Hematopoietic multipotent progenitor cell treated with erythropoietin and hydrocortisone succinate and interleukin-3 and kit ligand, for 6 days (in vitro differentiated cells): ENCODE measurements at regions not wholly inside any gene's neighbourhood (a gene's known extent, or its start where the extent isn't known, plus 50 kb on each side); places are given as distances from the start of the nearest gene placed in this dataset.
"Not testable (repeated sequence)": the region's sequence is repeated elsewhere in the genome, so short reads cannot be mapped to it uniquely, and the experiment has no call there.

Experiments used
- DNase-seq: peaks from one replicate; pipeline ENCODE4 v3.0.0-alpha.2; 2015

DNA sequence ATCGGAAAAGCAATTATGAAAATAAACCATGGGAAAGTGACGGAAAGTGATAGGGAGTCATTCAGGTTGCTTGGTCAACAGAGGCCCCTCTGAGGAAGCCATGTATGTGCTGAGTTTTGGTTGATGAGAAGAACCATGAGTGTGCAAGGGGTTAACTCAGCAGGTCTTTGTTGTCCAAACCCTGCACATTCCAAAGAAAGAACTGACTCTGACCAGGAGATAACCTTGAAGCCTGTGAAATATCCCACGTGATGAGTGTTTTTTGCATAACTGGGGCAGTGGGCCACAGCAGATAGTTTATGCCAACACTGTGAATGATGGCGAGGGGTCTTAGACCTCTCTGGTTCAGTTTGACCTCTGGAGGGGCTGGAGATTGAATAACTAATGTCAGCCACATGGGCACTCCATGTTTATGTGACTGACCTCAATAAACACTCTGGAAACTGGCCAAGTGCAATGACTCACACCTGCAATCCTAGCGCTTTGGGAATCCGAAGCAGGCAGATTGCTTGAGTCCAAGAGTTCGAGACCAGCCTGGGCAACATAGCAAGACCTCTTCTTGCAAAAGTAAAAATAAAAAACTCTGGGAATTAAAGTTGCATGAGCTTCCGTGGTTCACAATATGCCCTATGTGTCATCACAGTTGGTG lies 154.0 kb upstream of the FOXK1 start:
- no peak for DNase-seq

DNA sequence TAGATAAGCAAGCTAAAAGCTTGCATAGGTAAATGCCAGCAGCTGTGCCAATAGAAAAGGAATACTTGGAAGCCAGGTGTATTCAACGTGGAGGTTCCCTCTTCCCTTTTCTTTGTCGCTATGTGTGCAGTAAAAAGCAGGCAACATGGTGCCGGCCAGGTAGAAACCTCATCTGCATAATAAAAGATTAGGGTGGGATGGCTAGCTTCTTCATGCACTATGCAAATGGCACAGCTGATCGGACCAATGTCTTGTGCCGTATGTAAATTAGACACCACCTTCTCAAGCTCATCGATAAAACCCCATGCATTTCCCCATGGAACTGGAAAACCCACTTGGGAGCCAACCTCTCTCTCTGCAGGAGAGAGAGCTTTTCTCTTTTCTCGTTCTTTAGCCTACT lies 150.9 kb upstream of the FOXK1 start:
- no peak for DNase-seq

DNA sequence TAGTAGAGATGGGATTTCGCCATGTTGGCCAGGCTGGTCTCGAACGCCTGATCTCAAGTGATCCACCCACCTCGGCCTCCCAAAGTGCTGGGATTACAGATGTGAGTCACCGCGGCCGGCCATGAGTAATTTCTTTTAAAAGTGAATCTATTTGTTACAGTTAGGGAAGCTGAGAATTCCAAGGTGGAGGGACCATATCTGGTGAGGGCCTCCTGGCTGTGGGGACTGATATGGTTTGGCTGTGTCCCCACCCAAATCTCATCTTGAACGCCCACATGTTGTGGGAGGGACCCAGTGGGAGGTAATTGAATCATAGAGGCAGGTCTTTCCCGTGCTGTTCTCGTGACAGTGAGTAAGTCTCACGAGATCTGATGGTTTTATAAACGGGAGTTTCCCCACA lies 148.8 kb upstream of the FOXK1 start:
- peak; percentile 6 for DNase-seq

DNA sequence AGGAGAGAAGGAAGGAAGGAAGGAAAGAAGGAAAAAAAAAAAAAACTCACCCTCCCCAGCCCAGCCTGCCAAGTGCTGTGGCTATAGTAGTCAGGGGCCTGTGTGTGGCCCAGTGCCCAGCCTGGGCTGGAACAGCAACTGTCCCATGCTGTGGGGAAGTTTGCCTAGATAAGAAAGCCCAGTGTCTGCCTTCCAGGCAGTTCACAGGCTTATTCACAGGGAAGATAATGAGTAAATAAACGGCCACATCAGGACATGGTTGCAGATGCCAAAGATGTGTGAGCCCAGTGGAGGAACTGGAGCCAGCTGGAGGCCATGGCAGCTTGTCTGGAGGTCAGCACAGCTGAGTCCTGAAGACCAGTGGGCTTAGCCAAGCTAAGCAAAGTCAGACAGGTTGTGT lies 132.4 kb upstream of the FOXK1 start:
- peak; percentile 91 for DNase-seq

DNA sequence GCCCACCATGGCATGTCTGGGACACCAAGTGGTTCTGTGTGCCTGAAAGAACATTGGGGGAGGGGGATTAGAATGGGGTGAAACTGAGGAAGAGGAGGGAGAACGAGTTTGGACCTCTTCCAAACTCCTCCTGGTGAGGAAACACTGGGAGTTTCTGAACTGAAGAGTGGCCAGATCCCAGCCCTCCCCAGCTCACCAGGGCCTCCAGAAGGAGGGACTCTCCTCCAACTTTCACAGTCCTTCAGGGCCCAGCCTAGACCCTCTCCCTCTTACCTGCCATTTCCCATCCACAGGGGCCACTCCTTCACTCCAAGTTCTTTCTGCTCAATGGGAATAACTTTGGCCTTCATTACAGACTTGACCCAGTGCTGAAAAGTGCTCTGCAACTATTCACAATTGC lies 132.0 kb upstream of the FOXK1 start:
- no peak for DNase-seq

DNA sequence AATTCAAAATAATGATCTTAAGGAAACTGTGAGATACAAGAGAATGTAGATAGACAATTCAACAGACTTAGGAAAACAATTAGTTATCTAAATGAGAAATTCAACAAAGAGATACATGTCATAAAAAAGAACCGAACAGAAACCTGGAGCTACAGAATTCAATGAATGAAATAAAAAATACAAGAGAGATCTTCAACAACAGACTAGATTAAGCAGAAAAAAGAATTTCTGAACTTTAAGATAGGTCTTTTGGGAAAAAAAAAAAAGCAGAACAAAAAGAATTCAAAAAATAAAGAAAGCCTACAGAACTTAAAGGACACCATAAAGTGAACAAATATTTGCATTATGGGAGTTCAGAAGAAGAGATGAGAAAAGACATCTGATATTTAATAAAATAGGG lies 129.1 kb upstream of the FOXK1 start:
- DNase-seq, result no peak

DNA sequence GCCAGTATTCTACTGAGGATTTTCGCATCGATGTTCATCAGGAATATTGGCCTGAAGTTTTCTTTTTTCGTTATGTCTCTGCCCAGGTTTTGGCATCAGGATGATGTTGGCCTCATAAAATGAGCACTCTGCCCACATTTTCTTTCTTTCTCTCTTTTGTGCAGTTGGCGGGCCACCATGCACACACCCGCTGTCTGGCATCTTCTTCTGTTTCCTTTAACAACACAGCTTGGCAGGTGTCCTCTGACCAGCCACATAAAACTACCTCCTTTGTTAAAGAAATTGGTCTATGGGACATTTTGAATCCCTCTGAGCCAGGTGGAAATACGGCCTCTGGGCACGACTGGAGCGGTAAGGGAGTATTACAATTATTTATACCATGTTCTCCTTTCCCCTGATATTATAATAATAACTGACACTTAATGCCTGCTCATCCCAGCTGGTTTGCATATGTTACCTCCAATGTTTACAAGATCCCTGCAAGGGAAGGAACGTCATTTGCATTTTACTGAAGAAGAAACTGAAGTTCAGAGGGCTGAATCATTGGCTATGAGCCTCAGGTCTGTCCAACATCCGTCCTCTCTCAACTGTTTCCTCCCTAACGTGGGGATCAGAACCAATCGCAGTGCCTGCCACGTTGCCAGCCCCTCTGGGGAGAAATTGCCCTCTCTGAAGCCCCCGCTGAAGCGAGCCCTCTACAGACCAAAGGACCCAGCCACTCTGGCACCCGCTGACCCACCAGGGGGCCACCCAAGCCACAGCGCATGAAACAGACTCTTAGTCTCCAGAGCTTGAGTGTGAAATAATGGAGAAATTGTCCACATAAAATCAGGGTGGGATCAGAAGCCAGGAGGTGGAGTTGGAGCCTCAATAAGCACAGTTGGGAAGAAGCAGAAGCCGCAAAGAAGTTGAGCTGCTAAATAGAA lies 125.0 kb upstream of the FOXK1 start:
- no peak for DNase-seq

DNA sequence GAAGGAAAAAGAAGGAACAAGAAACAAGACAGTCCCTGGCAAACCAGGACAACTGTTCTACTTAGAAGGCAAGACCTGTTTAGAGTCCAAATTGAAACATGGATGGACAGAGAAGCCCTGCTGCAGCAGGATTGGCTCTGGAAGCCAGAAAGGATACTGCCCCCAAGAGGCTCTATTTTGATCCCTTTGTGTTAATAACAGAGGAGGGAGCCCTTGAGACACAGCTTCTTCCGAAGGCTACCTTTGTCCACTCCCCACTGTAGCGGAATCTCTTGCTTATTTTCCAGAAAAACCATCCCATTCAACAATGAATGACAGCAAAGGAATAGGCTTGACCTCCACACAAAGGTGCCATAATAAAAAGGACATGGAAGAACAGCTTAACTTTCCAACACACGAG lies 120.3 kb upstream of the FOXK1 start:
- peak; percentile 23 for DNase-seq

DNA sequence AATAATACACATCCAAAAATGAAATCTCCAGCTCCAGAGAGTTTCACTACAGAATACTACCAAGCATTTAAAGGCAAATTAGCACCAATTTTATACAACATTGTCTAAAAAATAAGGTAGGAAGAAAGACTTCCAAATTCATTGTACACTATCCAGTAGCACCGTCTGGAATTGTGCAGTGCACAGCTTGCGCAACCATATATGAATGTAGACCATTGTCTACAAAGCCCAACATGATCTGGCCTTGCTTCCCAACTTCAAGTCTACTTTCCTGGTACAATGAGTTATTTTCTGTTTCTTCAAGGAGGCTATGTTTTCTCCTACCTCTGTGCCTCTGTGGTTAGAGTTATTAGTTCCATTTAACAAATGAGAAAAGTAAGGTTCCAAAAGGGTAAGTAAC lies 115.4 kb upstream of the FOXK1 start:
- no peak for DNase-seq

DNA sequence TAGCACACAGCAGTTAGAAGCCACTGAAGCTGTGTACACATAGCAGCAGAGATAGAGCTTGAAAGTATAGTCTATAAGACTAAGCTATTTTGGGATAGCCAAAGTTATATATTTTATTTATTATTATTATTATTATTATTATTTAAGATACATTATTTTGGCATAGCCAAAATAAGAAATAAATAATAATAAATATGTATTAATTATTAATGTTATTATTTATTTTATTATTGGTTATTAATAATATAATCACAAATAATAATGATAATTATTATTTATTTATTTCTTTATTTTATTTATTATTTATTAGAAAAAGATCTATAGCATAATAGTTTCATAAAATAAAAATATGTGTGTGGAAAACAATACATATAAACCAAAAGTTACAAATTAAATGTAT lies 107.2 kb upstream of the FOXK1 start:
- no peak for DNase-seq

DNA sequence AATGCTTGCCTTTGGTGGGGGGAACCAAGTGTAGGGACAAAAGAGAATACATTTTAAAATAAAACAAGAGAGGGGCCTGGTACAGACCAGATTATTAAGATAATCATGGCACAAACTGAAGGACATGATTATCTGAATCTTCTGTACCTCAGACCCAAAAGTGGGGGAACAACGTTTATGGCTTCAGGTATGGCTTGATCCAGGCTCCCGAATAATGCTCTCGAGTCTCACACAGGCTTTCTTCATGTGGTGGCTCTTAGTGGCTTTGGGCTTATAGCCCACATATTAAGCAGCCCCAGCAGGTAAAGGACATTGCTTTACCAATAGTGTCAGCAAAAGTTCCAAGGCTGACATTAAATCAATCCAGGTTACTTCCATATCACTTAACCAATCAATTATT lies 106.8 kb upstream of the FOXK1 start:
- DNase-seq, result no peak

DNA sequence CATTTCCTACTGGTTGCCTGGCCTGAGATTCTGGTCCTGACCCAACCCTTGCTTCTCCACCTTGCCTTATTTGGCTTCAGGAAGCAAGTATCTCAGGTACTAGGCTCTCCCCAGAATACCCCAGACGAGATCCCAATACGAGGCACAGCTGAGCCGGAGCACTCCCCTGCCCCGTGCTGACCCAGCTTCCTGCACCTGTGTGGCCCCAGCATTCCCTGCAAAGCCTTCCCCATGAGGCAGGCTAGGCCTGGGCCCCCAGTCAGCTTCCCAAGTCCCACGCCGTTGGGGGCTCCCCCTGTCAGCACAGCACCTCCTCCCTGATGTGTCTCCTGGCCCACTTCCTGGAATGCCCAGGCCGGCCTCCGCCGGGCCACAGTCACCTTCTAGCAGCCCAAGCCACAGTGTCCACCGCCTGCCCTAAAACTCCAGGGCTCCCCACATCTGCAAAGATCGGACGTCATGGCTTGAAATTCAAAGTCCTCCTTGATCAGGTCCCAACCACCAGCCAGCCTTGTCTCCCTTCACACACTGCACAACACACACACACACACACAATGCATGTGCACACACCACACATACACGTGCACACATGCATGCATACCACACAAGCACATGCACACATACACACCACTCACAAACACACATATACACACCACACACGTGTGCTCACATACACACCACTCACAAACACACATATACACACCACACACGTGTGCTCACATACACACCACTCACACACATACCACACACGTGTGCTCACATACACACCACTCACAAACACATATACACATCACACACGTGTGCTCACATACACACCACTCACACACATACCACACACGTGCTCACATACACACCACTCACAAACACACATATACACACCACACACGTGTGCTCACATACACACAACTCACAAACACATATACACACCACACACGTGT lies 78.9 kb upstream of the FOXK1 start:
- no peak for DNase-seq

DNA sequence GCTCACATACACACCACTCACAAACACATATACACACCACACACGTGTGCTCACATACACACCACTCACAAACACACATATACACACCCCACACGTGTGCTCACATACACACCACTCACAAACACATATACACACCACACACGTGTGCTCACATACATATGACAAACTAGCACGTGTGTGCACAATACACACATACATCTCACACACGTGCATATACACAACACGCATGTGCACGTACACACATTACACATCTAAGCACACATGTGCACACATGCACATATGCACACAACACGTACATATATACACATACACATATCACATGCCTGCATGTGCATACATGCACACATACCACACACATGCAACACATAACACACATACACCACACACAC lies 78.3 kb upstream of the FOXK1 start:
- no peak for DNase-seq

DNA sequence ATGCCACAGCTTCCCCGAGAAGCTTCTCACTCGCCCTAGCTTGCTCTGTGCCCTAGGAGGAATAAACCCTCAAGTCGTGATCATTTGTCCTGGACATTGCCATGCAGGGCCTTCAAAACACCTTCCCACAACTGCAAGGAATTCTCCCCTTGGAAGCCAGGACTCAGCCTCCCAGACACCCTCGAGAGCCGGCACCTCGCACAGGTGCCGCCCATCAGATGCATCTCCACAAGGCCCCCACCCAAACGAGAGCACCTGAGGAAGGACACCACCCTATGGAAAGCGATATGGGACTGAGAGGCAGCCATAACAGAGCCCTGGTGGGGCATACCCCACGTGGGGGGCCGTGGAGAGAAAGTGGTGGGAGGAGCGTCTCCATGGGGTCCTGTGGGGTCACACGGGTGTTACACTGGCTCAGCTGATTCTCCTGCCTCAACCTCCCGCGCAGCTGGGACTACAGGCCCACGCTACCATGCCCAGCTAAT lies 77.6 kb upstream of the FOXK1 start:
- DNase-seq, result no peak

DNA sequence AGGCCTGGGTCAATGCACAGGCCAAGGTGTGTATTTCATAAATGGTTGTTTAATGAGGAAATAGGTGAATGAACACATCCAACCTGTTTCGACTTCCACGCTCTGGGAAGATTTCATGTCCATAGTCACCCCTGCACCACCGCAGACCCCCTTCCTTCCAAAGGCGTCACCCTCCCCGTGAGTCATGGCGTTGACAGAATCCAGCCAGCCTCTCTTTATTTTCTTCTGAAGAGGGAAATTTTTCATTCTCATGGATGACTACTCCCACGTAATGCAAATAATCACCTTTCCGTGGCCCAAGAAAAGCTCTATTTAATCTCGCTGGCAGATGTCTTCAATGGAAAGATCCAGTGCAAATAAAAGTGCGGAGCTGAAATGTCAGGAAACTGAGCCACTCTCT lies 75.3 kb upstream of the FOXK1 start:
- DNase-seq, result no peak

DNA sequence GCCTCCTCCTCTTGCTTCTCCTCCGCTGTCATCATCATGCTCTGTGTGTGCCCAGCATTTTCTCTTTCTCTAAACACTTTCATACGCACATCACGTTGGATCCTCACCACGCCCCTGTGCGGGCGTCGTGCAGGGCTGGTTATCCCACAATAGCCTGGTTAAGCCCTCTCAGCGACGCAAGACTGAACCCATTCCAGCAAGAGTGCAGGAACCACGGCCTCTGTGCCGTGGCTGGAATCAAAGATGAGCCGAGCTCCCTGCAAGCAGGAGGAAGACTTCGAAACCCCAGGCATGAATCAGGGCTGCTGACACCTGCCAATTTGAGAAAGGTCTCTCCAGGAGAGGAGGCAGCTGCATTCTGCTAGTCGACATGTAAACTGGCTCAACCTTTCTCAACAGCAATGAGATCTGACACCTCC lies 74.8 kb upstream of the FOXK1 start:
- DNase-seq, result no peak

DNA sequence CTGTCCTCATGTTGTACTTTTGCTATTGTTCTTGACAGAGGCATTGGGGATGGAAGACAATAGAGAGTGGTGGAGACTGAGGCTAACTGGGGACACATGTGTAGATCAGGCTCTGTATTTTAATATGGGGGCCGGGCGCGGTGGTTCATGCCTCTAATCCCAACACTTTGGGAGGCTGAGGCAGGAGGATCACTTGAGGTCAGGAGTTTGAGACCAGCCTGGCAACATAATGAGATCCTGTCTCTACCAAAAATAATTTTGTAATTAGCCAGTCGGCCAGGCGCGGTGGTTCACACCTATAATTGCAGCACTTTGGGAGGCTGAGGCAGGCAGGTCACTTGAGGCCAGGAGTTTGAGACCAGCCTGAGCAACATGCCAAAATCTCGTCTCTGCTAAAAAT lies 72.5 kb upstream of the FOXK1 start:
- not testable (repeated sequence) for DNase-seq

DNA sequence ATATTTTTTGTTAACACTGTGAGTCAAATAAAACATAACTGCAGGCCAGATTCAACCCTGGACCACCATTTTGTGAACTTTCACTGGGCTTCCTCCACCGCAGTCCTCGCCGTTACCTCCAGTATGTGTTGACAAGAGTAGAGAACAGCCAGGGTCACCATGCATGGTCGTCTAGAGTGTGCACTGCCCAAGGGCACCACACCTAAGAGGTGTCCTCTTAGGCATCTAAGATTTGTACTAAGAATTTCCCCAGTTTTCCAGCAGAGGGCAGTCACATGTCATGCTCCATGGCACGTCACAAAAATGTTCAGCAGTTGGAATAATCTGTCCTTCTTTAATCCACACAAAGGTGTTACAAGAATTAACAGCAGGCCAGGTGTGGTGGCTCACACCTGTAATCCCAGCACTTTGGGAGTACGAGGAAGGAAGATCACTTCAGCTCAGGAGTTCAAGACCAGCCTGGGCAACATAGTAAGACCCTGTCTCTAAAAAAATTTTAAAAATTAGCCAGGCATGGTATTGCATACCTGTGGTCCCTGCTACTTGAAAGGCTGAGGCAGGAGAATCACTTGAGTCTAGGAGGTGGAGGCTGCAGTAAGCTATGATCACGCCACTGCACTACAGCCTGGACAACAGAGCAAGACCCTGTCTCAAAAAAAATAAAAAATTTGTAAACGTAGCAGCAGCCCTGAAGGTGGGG lies 71.2 kb upstream of the FOXK1 start:
- DNase-seq, result peak; percentile 85

DNA sequence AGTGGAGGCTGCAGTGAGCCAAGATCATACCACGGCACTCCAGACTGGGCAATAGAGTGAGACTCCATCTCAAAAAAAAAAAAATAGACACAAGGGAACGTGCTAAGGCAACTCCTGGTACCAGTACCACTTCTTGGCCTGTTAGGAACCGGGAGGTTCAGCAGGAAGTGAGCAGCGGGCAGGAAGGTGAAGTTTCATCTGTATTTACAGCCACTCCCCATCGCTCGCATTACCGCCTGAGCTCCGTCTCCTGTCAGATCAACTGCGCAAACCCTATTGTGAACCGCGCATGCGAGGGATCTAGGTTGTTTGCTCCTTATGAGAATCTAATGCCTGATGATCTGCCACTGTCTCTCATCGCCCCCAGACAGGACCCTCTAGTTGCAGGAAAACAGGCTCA lies 69.9 kb upstream of the FOXK1 start:
- no peak for DNase-seq

DNA sequence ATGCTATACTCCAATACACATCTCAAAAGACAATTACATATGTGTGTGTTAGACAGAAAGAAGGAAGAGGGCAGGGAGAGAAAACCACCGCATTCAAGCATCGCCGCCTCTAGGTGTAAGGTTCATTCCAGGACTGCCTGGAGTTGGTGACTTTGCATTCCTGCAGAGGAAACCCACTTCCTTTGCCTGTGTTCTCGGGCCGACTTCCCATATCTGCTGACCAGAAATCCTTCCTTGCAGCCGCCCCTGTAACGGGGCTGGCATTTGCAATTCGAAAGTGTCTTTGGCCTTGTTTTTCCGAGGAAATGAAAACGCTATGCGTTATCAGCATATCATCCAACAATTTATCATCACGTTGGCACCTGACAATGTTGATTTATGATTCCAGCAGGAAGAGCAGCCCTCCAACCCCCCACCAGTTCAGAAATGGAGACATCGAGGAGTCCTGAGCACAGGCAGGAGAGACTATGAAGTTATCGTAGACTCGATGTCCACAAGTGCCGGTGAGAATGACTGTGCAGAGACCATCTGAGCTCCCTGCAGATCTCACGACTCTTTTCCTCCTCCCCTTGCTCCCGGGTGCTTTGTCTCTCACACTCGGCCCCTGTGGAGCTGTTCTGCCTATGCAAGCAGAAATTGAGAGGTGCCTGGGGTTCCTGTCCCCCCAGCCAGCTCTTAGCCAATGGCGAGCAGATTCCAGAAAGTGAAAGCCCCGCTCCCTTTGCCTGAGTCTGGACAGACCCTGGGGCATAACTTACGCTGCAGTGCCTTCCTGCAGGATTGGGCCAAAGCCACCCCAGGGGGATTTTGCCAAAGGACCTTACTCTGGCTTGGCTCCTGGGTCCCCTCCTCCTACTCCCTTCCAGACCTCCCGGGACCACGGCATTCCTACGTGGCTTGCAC lies 68.9 kb upstream of the FOXK1 start:
- DNase-seq, result peak; percentile 54

DNA sequence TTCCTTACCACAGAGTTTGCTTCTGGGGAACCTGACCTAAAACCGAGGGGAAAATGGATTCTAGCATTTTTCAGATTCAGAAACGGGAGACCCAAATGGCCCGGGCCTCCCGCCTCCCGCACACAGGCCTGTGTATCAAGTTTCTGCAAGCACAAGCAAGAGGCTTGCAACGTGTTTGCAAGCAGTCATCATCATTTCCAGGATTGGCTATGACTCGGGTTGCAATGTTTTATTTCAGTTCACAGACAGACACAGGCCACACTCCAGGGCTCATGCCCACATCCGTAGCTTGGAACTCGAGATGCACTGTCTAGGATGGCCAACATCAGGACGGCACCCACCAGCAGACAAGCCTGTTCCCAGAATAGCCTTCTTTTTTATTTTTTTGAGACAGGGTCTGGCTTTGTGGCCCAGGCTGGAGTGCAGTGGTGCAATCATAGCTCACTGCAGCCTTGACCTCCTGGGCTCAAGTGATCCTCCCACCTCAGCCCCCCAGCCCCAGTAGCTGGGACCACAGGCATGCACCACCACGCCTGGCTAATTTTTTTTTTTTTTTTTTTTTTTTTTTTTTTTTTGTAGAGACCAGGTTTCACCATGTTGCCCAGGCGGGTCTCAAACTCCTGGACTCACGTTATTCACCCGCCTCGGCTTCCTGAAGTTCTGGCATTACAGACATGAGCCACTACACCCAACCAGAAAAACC lies 68.1 kb upstream of the FOXK1 start:
- no peak for DNase-seq
